Ovary (tissue), 3 donors: ENCODE measurements at regions not wholly inside any gene's neighbourhood (a gene's known extent, or its start where the extent isn't known, plus 50 kb on each side); places are given as distances from the start of the nearest gene placed in this dataset.

Experiments
- EP300 ChIP-seq: sonication (generic); formaldehyde crosslinking; IDR thresholded peaks from one replicate; pipeline ENCODE4 v1.6.1; 2017; ENCODE audit warnings: antibody characterized with exemption
- POLR2A ChIP-seq: fragments of 450-650 bp; IDR thresholded peaks from one replicate; pipeline ENCODE4 v1.6.1; 2017; ENCODE audit warnings: antibody characterized with exemption, mild to moderate bottlenecking, moderate library complexity
- TF ChIP-seq, protein P1 (sequence below), 3 donors: fragments of 450-650 bp in 2 of 3; fragments of 200-600 bp in 1 of 3; IDR thresholded peaks; one replicate each; pipeline versions ENCODE4 v1.5.1 to v1.8.0; 2016 to 2022; ENCODE audit warnings: antibody characterized with exemption in 3 of 3, mild to moderate bottlenecking in 1 of 3
- donor health status: DM: no; HTN: no; CAD: no.

- TF ChIP-seq, protein P1, sequence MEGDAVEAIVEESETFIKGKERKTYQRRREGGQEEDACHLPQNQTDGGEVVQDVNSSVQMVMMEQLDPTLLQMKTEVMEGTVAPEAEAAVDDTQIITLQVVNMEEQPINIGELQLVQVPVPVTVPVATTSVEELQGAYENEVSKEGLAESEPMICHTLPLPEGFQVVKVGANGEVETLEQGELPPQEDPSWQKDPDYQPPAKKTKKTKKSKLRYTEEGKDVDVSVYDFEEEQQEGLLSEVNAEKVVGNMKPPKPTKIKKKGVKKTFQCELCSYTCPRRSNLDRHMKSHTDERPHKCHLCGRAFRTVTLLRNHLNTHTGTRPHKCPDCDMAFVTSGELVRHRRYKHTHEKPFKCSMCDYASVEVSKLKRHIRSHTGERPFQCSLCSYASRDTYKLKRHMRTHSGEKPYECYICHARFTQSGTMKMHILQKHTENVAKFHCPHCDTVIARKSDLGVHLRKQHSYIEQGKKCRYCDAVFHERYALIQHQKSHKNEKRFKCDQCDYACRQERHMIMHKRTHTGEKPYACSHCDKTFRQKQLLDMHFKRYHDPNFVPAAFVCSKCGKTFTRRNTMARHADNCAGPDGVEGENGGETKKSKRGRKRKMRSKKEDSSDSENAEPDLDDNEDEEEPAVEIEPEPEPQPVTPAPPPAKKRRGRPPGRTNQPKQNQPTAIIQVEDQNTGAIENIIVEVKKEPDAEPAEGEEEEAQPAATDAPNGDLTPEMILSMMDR (IDR thresholded peaks at IDR 0.05): no peak
- TF ChIP-seq POLR2A: no peak
- no peak for TF ChIP-seq EP300
Measured at GRCh38 chr10:33669904-33670303, 335.4 kb upstream of the NRP1 start.
